Spleen (tissue), 11 donors: ENCODE measurements at regions not wholly inside any gene's neighbourhood (a gene's known extent, or its start where the extent isn't known, plus 50 kb on each side); places are given as distances from the start of the nearest gene placed in this dataset.
A peak's percentile ranks its signal among the peaks of the same experiment; 100 is the strongest.

Experiments
- DNase-seq: peaks from one replicate; pipeline ENCODE4 v3.0.0-alpha.2; 2020
- H3K27ac ChIP-seq, 8 donors: fragments of 200-600 bp; sonication (generic) in 7 of 8; 1 replicate in 4 of 8; 2 replicates in 4 of 8; pipeline versions ENCODE4 v1.5.0 to v1.8.0; 2016 to 2021; ENCODE audit warnings: inconsistent platforms in 4 of 8, mild to moderate bottlenecking in 4 of 8, moderate library complexity in 1 of 8
- H3K27me3 ChIP-seq, 7 donors: fragments of 200-600 bp; sonication (generic) in 6 of 7; replicated peaks in 1 of 7; 1 replicate in 4 of 7; 2 replicates in 3 of 7; pipeline versions ENCODE4 v1.5.0 to v1.8.0; 2016 to 2021; ENCODE audit warnings: inconsistent platforms in 3 of 7, mild to moderate bottlenecking in 1 of 7
- H3K36me3 ChIP-seq, 6 donors: fragments of 200-600 bp; sonication (generic) in 5 of 6; 1 replicate in 4 of 6; 2 replicates in 2 of 6; pipeline versions ENCODE4 v1.5.0 to v1.8.0; 2016 to 2021; ENCODE audit warnings: inconsistent platforms in 2 of 6
- H3K4me1 ChIP-seq, 6 donors: fragments of 200-600 bp; sonication (generic) in 5 of 6; 1 replicate in 3 of 6; 2 replicates in 3 of 6; pipeline versions ENCODE4 v1.5.0 to v1.8.0; 2016 to 2021; ENCODE audit warnings: inconsistent platforms in 3 of 6
- H3K4me3 ChIP-seq, 8 donors: fragments of 200-600 bp; sonication (generic) in 7 of 8; 1 replicate in 4 of 8; 2 replicates in 4 of 8; pipeline versions ENCODE4 v1.5.0 to v1.8.0; 2016 to 2021; ENCODE audit warnings: inconsistent platforms in 4 of 8, mild to moderate bottlenecking in 4 of 8, moderate library complexity in 2 of 8
- H3K9me3 ChIP-seq, 8 donors: fragments of 200-600 bp; sonication (generic) in 7 of 8; 1 replicate in 4 of 8; 2 replicates in 4 of 8; pipeline versions ENCODE4 v1.5.0 to v1.8.0; 2016 to 2021; ENCODE audit warnings: inconsistent platforms in 4 of 8
- CTCF ChIP-seq, 11 experiments: fragments of 200-600 bp in 7 of 11; fragments of 450-650 bp in 4 of 11; sonication (generic) in 4 of 11; IDR thresholded peaks in 8 of 11; conservative IDR thresholded peaks in 3 of 11; 1 replicate in 7 of 11; 2 replicates in 4 of 11; pipeline versions ENCODE4 v1.4.0 to v1.8.0; 2016 to 2021; ENCODE audit warnings: antibody characterized with exemption in 11 of 11, inconsistent platforms in 4 of 11, mild to moderate bottlenecking in 1 of 11
- POLR2A ChIP-seq, 3 donors: fragments of 450-650 bp; IDR thresholded peaks; one replicate each; pipeline ENCODE4 v1.5.1; 2017; ENCODE audit warnings: antibody characterized with exemption in 3 of 3, mild to moderate bottlenecking in 1 of 3
- POLR2AphosphoS5 ChIP-seq, 3 donors: sonication (generic); formaldehyde crosslinking; IDR thresholded peaks; one replicate each; pipeline ENCODE4 v1.5.1; 2017; ENCODE audit warnings: antibody characterized with exemption in 3 of 3
- WGBS, 5 donors: extraction: QIAGEN DNeasy Blood & Tissue Kit in 3 of 5; methylation state at CpG; one replicate each; pipeline versions ENCODE4 v1.1.5 to v1.1.7; 2013 to 2018; 5-methylcytosine and 5-hydroxymethylcytosine counted together
- intact Hi-C: fragments of 100-400 bp; cut with DNase I; formaldehyde crosslinking; loops from one replicate; pipeline ENCODE4 v1.15.0; 2023; ENCODE audit warnings: low total_unique reads
- donor health status: healthy with polysubstance abuse.
- donor health status: DM: no; HTN: no; CAD: no; lungs with moderate emphysema.
- donor health status: DM: no; HTN: no; CAD: no.
- donor health status: Bipolar disorder and iron deficiency.
- donor health status: healthy.
- donor health status: DM: no; HTN: no; CAD: no.
- donor health status: DM: yes; HTN: yes; CAD: no.

DNA sequence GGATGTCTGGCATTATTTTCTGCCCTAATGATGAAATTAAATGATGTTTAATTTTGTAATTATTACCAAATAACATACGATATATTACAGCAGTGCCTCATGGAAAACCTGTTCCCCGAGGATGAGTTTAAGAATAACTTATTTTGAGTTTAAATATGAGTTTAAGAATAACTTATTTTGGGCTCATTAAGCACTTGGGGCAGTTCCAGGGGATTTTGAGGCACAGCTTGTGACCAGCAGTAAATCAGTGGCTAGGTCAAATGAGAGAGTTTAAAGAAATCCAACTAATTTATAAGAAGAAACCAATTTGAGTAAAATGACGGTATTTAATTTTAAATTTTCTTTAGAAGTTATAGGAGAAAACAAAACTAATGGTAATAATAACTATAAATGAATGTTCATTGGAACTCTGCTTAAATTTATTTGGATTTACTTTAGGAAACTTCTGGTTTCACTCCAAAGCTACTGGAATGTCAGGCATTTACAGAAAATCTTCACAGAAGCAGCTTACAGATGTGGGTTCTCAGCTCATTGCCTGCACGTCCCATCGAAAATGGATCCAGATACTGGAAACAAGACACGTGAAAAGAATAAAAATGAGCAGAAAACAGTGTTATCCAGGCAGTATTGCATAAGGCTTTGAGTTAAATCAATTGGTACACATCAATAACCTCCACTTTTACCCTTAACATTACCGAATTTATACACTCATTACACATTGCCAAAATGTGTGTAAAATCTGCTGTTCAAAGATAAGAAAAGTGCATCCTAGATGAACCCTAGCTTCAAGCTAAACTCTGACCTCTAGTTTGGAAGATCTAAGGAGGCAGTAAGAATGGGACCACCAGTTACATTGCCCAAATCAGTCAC lies 784.5 kb upstream of the IGFBP3 start:
- H3K27ac ChIP-seq, result peak overlapping the region in 4 of 8 donors; percentile 6 to 29 (median 24)
- H3K36me3 ChIP-seq, result no peaks in the 10 kb centered on the region
- WGBS, 5 donors, result 73 to 83% (median 75%) methylated on average over 7 of the region's 7 CpGs
- DNase-seq, result no peak
- no peaks in the 10 kb centered on the region for H3K4me1 ChIP-seq
- H3K9me3 ChIP-seq, result peaks cover 0 to 3% (median 0%) of the 10 kb centered on the region in 8 donors
- intact Hi-C loops, result no loop called here
- no peak overlapping the region for H3K4me3 ChIP-seq
- TF ChIP-seq POLR2AphosphoS5 (IDR thresholded peaks at IDR 0.05) (no peak), POLR2A (IDR thresholded peaks at IDR 0.05) (no peak), CTCF (IDR thresholded peaks at IDR 0.05 in 8 of 11, conservative IDR thresholded peaks at IDR 0.05 in 3 of 11) (no peak)
- H3K27me3 ChIP-seq, result no peaks in the 10 kb centered on the region

DNA sequence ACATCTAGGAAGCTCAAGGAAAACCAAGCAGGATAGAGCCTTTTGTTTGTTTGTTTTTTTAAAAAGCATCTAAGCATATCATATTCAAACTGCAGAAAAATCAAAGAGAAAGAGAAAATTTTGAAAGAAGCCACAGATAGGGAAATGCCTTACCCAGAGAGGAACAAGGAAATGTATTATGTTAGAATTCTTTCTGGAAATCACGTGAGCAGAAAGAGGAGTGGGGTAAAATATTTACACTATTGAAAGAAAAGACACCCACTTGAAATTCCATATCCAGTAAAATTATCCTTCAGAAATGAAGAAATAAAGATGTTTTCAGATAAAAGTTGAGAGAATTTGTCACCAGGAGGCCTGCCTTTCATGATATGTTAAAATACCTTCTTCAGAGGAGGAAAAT lies 775.7 kb upstream of the IGFBP3 start:
- Histone ChIP-seq H3K9me3 (peaks cover 0 to 14% (median 3%) of the 10 kb centered on the region in 8 donors), H3K4me3 (no peak overlapping the region), H3K27me3 (no peaks in the 10 kb centered on the region), H3K36me3 (no peaks in the 10 kb centered on the region), H3K27ac (no peak overlapping the region), H3K4me1 (no peaks in the 10 kb centered on the region)
- 26 to 47% (median 39%) methylated on average over 1 of the region's 1 CpG for WGBS, 5 donors
- intact Hi-C loops, result no loop called here
- TF ChIP-seq CTCF (IDR thresholded peaks at IDR 0.05 in 8 of 11, conservative IDR thresholded peaks at IDR 0.05 in 3 of 11) (no peak), POLR2AphosphoS5 (IDR thresholded peaks at IDR 0.05) (no peak), POLR2A (IDR thresholded peaks at IDR 0.05) (no peak)
- DNase-seq, result no peak

DNA sequence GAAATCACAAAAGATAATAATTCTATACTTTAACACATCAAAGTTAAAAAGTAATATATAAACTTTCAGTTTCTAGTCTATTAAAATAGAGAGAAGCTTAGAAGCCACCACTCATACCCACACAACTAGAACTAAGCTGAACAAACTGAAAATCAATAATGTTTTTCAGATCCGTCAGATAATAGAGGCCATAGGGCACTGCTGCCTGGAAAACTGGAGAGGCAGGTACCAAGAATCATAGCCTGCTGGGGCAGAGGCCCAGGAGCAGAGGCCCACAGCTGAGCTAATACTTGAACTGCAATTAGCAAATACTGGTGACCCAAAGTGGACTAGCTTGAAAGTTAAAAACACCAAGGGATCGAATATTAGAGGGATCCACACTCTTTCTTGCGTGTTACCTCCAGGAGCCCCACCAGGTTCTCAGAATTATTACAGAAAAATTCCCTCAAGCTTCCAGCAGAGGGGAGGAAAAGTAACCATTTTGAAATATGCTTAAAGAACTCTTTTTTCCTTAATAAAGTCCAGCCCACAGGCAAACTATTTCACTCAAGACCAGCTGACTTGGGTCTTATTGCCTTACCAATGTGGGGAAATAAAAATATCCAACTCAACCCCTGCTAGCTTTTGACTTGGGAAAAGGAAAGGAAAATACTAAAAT lies 774.1 kb upstream of the IGFBP3 start:
- TF ChIP-seq CTCF (IDR thresholded peaks at IDR 0.05 in 8 of 11, conservative IDR thresholded peaks at IDR 0.05 in 3 of 11) (no peak), POLR2AphosphoS5 (IDR thresholded peaks at IDR 0.05) (no peak), POLR2A (IDR thresholded peaks at IDR 0.05) (no peak)
- Histone ChIP-seq H3K4me1 (no peaks in the 10 kb centered on the region), H3K4me3 (no peak overlapping the region), H3K36me3 (no peaks in the 10 kb centered on the region), H3K27me3 (no peaks in the 10 kb centered on the region), H3K9me3 (peaks cover 0 to 19% (median 3%) of the 10 kb centered on the region in 8 donors), H3K27ac (no peak overlapping the region)
- DNase-seq, result no peak
- 76 to 93% (median 87%) methylated on average over 3 of the region's 3 CpGs for WGBS, 5 donors
- intact Hi-C loops, result no loop called here

DNA sequence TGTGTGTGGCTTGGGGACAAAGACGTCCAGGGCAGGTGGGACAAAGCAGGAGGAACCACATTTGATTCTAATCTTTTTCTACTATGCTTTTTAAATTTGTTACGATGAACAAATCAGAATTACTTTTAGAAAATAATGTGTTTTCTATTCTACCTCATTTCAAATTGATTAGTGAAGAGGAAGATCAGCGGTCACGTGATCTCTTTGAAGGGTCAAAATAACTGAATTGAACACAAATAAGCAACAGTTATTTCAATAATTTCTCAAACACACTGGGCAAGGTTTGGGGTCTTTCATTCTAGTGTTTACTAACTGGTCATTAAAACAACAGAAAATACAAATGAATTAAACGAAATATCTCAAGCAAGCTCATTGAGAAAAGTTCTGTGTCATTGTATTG lies 773.0 kb upstream of the IGFBP3 start:
- H3K27ac ChIP-seq, result no peak overlapping the region
- H3K27me3 ChIP-seq, result no peaks in the 10 kb centered on the region
- no peaks in the 10 kb centered on the region for H3K4me1 ChIP-seq
- 59 to 84% (median 69%) methylated on average over 5 of the region's 5 CpGs for WGBS, 5 donors
- H3K9me3 ChIP-seq, result peaks cover 0 to 19% (median 3%) of the 10 kb centered on the region in 8 donors
- TF ChIP-seq CTCF (IDR thresholded peaks at IDR 0.05 in 8 of 11, conservative IDR thresholded peaks at IDR 0.05 in 3 of 11), result no peak
- no peak for TF ChIP-seq POLR2A (IDR thresholded peaks at IDR 0.05)
- TF ChIP-seq POLR2AphosphoS5 (IDR thresholded peaks at IDR 0.05), result no peak
- intact Hi-C loops, result no loop called here
- no peaks in the 10 kb centered on the region for H3K36me3 ChIP-seq
- no peak overlapping the region for H3K4me3 ChIP-seq
- DNase-seq, result no peak
